Astrocyte (in vitro differentiated cells and primary cell): ENCODE measurements at regions not wholly inside any gene's neighbourhood (a gene's known extent, or its start where the extent isn't known, plus 50 kb on each side); places are given as distances from the start of the nearest gene placed in this dataset.

Experiments used
- DNase-seq: peaks from one replicate; pipeline ENCODE4 v3.0.0-alpha.2; 2010; ENCODE audit warnings: low read depth
- FAIRE-seq: peaks from 2 replicates; lab custom pipeline; 2011; peaks lifted over from hg19 to GRCh38; lab: Jason Lieb, UNC
- H2AFZ ChIP-seq: 2 replicates; pipeline ENCODE4 v1.6.0; 2012; ENCODE audit warnings: low read depth, low read length, inconsistent platforms
- H3K27ac ChIP-seq: 2 replicates; pipeline ENCODE4 v1.5.1; 2011; ENCODE audit warnings: low read depth, low read length, inconsistent platforms
- H3K27me3 ChIP-seq: 2 replicates; pipeline ENCODE4 v1.6.0; 2011; ENCODE audit warnings: low read length, inconsistent platforms; ENCODE audit not compliant: insufficient read depth
- H3K36me3 ChIP-seq: 2 replicates; pipeline ENCODE4 v1.5.1; 2011; ENCODE audit warnings: low read length, inconsistent platforms; ENCODE audit not compliant: insufficient read depth
- H3K4me1 ChIP-seq: 2 replicates; pipeline ENCODE4 v1.5.1; 2011; ENCODE audit warnings: low read length, inconsistent platforms; ENCODE audit not compliant: insufficient read depth
- H3K4me2 ChIP-seq: 2 replicates; pipeline ENCODE4 v1.6.0; 2012; ENCODE audit warnings: low read length, inconsistent platforms
- H3K4me3 ChIP-seq: 2 replicates; pipeline ENCODE4 v1.5.1; 2011; ENCODE audit warnings: low read depth, mild to moderate bottlenecking, low read length, inconsistent platforms; ENCODE audit not compliant: insufficient read depth
- H3K79me2 ChIP-seq: 2 replicates; pipeline ENCODE4 v1.6.0; 2012; ENCODE audit warnings: mild to moderate bottlenecking, low read length, inconsistent platforms; ENCODE audit not compliant: insufficient read depth
- H3K9ac ChIP-seq: 2 replicates; pipeline ENCODE4 v1.6.0; 2012; ENCODE audit warnings: mild to moderate bottlenecking, low read length, inconsistent platforms
- H3K9me3 ChIP-seq: 2 replicates; pipeline ENCODE4 v1.5.1; 2012; ENCODE audit warnings: low read depth, mild to moderate bottlenecking, low read length, inconsistent platforms; ENCODE audit not compliant: insufficient read depth
- H4K20me1 ChIP-seq: 2 replicates; pipeline ENCODE4 v1.6.0; 2012; ENCODE audit warnings: low read length, inconsistent platforms; ENCODE audit not compliant: insufficient read depth
- H3K27ac Mint-ChIP-seq: one replicate; pipeline ENCODE4 v1.8.0; 2021; ENCODE audit warnings: mild to moderate bottlenecking, mixed read lengths; ENCODE audit not compliant: unreplicated experiment
- H3K27me3 Mint-ChIP-seq: one replicate; pipeline ENCODE4 v1.8.0; 2021; ENCODE audit warnings: low read depth, mixed read lengths; ENCODE audit not compliant: unreplicated experiment
- H3K36me3 Mint-ChIP-seq: one replicate; pipeline ENCODE4 v1.8.0; 2021; ENCODE audit warnings: low read depth, mixed read lengths; ENCODE audit not compliant: unreplicated experiment
- H3K4me1 Mint-ChIP-seq: one replicate; pipeline ENCODE4 v1.8.0; 2021; ENCODE audit warnings: low read depth, mixed read lengths; ENCODE audit not compliant: unreplicated experiment
- H3K4me3 Mint-ChIP-seq: one replicate; pipeline ENCODE4 v1.8.0; 2021; ENCODE audit warnings: mild to moderate bottlenecking, moderate library complexity, mixed read lengths; ENCODE audit not compliant: unreplicated experiment
- H3K9me3 Mint-ChIP-seq: one replicate; pipeline ENCODE4 v1.8.0; 2021; ENCODE audit warnings: mild to moderate bottlenecking, mixed read lengths; ENCODE audit not compliant: unreplicated experiment
- EZH2 ChIP-seq: IDR thresholded peaks from 2 replicates; pipeline ENCODE4 v1.6.1; 2012; ENCODE audit warnings: mild to moderate bottlenecking, low read length, inconsistent platforms; ENCODE audit not compliant: insufficient read depth
- TF ChIP-seq, protein P1 (sequence below): IDR thresholded peaks from 2 replicates; pipeline ENCODE4 v1.5.1; 2011; ENCODE audit warnings: low read depth, mild to moderate bottlenecking, inconsistent platforms, low read length, moderate library complexity; ENCODE audit not compliant: insufficient read depth

DNA sequence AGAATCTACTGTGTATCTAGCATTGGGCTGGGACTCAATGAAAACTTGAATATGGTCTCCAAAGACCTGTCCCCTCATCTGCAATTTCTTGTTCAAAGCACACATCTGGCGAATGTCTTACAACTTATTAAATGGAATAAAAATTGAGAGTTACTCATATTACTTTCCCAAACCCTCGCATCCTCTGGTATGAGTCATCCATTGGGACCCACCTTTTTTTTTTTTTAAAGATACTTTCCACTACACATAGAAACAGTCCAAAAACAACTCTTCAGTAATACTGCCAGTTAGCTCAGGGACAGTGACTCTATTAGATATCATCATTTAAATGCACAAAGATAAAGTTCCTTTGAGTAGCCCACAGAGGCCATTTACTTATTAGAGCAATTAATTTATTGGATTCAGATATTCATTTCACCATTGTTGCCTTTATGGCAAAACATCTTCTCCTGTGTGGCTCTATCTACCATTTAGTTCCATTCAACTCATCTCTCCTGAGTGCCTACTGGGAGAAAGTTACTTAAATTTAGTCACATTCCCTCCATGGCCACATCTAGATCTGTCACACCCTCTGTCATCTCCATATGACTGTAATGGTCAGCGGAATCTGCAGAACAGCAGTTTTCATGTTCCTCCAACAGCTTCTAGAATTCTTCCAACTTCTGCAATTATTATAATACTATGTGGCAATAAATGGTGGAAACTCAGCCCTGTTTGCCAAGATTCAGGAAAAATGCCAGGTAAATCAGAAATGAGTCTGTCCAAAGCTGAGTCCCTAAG, 77.9 kb upstream of the ARHGEF3 start:
- Histone ChIP-seq H4K20me1 (no peaks in the 10 kb centered on the region), H3K79me2 (no peaks in the 10 kb centered on the region), H3K9me3 (no peaks in the 10 kb centered on the region), H3K36me3 (no peaks in the 10 kb centered on the region), H3K4me1 (peaks cover 9% of the 10 kb centered on the region), H3K27me3 (no peaks in the 10 kb centered on the region), H3K4me3 (no peak overlapping the region), H2AFZ (no peak overlapping the region), H3K9ac (no peak overlapping the region), H3K4me2 (peak overlapping the region; percentile 21), H3K27ac (no peak overlapping the region)
- no peak overlapping the region for H3K27ac Mint-ChIP-seq
- no peaks in the 10 kb centered on the region for H3K9me3 Mint-ChIP-seq
- H3K4me1 Mint-ChIP-seq = peaks cover 18% of the 10 kb centered on the region
- DNase-seq (peak; percentile 48), FAIRE-seq (no peak)
- TF ChIP-seq, protein P1, sequence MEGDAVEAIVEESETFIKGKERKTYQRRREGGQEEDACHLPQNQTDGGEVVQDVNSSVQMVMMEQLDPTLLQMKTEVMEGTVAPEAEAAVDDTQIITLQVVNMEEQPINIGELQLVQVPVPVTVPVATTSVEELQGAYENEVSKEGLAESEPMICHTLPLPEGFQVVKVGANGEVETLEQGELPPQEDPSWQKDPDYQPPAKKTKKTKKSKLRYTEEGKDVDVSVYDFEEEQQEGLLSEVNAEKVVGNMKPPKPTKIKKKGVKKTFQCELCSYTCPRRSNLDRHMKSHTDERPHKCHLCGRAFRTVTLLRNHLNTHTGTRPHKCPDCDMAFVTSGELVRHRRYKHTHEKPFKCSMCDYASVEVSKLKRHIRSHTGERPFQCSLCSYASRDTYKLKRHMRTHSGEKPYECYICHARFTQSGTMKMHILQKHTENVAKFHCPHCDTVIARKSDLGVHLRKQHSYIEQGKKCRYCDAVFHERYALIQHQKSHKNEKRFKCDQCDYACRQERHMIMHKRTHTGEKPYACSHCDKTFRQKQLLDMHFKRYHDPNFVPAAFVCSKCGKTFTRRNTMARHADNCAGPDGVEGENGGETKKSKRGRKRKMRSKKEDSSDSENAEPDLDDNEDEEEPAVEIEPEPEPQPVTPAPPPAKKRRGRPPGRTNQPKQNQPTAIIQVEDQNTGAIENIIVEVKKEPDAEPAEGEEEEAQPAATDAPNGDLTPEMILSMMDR = no peak
- no peak for TF ChIP-seq EZH2
- H3K4me3 Mint-ChIP-seq = no peak overlapping the region
- H3K36me3 Mint-ChIP-seq = no peaks in the 10 kb centered on the region
- H3K27me3 Mint-ChIP-seq = no peaks in the 10 kb centered on the region

DNA sequence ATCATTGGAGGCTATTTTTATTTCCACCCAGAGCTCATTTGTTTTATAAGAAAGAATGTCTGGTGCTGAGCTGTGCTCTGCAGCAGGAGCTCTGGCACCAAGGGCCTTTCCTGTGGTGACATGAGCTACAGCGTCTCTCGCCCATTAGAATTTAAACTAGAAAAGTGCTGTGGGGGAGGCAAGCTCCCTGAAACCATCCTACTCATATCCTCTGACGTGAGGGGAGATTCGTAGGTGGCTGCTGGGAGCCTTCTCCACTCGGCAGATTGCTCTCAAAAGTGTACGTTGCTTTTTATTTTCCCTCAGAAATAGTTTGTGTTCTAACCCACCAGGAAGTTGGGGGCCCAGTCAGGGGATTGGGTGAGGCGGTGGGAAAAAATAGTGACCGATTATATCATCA, 76.3 kb upstream of the ARHGEF3 start:
- Mint-ChIP-seq H3K27me3 (no peaks in the 10 kb centered on the region), H3K4me3 (no peak overlapping the region), H3K36me3 (no peaks in the 10 kb centered on the region), H3K27ac (no peak overlapping the region), H3K9me3 (no peaks in the 10 kb centered on the region), H3K4me1 (peaks cover 18% of the 10 kb centered on the region)
- H3K79me2 ChIP-seq = no peaks in the 10 kb centered on the region
- H3K27ac ChIP-seq = no peak overlapping the region
- no peaks in the 10 kb centered on the region for H3K27me3 ChIP-seq
- H3K36me3 ChIP-seq = no peaks in the 10 kb centered on the region
- H3K4me1 ChIP-seq = peaks cover 9% of the 10 kb centered on the region
- H2AFZ ChIP-seq = no peak overlapping the region
- TF ChIP-seq EZH2 = no peak
- TF ChIP-seq, protein P1 = no peak
- peak; percentile 26 for DNase-seq
- H3K9ac ChIP-seq = no peak overlapping the region
- H3K9me3 ChIP-seq = no peaks in the 10 kb centered on the region
- FAIRE-seq = no peak
- no peak overlapping the region for H3K4me3 ChIP-seq
- H3K4me2 ChIP-seq = peak overlapping the region; percentile 25
- H4K20me1 ChIP-seq = no peaks in the 10 kb centered on the region

DNA sequence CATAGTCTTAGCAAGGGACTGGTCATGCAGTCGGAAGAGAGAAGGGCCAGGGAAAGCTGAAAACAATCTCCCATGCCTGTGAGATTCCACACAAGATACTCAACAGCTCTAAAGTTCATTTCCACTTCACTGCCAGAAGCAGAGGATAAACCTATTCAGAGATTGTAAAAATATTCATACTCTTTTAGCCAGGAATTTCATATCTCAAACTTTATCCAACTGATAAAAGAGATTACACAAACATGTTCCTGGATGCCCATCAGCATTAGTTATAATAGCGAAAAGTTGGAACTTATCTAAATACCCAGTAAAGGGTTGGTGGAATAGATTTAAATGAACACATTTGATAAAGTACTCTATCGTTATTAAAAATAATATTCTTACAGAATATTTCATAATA, 75.2 kb upstream of the ARHGEF3 start:
- Histone ChIP-seq H3K36me3 (no peaks in the 10 kb centered on the region), H3K27me3 (no peaks in the 10 kb centered on the region), H4K20me1 (no peaks in the 10 kb centered on the region), H2AFZ (no peak overlapping the region), H3K4me1 (peaks cover 9% of the 10 kb centered on the region), H3K9me3 (no peaks in the 10 kb centered on the region), H3K4me2 (no peak overlapping the region), H3K79me2 (no peaks in the 10 kb centered on the region), H3K4me3 (no peak overlapping the region), H3K9ac (no peak overlapping the region), H3K27ac (no peak overlapping the region)
- TF ChIP-seq EZH2 = no peak
- TF ChIP-seq, protein P1 = no peak
- Mint-ChIP-seq H3K4me3 (no peak overlapping the region), H3K27me3 (no peaks in the 10 kb centered on the region), H3K9me3 (no peaks in the 10 kb centered on the region), H3K27ac (no peak overlapping the region), H3K36me3 (no peaks in the 10 kb centered on the region), H3K4me1 (peaks cover 18% of the 10 kb centered on the region)
- DNase-seq = no peak
- FAIRE-seq = no peak
